Stimulated activated memory B cell treated with anti-CD40 and anti-IgM and Interleukin-4, amounts not matched to agents 10 μg/mL and 1 μg/mL and 100 μg/mL, for 72 hours (primary cell): ENCODE measurements at regions not wholly inside any gene's neighbourhood (a gene's known extent, or its start where the extent isn't known, plus 50 kb on each side); places are given as distances from the start of the nearest gene placed in this dataset.

Source experiments
- ATAC-seq: fragments of 150-1000 bp; cut with Tn5 transposase; 2 replicates; pipeline ENCODE4 v1.10.0; 2021
- H3K27ac Mint-ChIP-seq: one replicate; pipeline ENCODE4 v1.8.0; 2022; ENCODE audit warnings: mild to moderate bottlenecking, mixed read lengths
- H3K27me3 Mint-ChIP-seq: one replicate; pipeline ENCODE4 v1.8.0; 2022; ENCODE audit warnings: mixed read lengths
- H3K36me3 Mint-ChIP-seq: one replicate; pipeline ENCODE4 v1.8.0; 2022; ENCODE audit warnings: mixed read lengths
- H3K4me1 Mint-ChIP-seq: one replicate; pipeline ENCODE4 v1.8.0; 2022; ENCODE audit warnings: mixed read lengths
- H3K4me3 Mint-ChIP-seq: one replicate; pipeline ENCODE4 v1.8.0; 2022; ENCODE audit warnings: mild to moderate bottlenecking, moderate library complexity, mixed read lengths
- H3K9me3 Mint-ChIP-seq: one replicate; pipeline ENCODE4 v1.8.0; 2022; ENCODE audit warnings: mixed read lengths

GRCh38 chr5:147156012-147156411 is 78.8 kb upstream of the STK32A start:
- H3K27ac Mint-ChIP-seq = no peak overlapping the region
- no peaks in the 10 kb centered on the region for H3K27me3 Mint-ChIP-seq
- H3K4me1 Mint-ChIP-seq = no peaks in the 10 kb centered on the region
- no peaks in the 10 kb centered on the region for H3K9me3 Mint-ChIP-seq
- no peak for ATAC-seq
- no peak overlapping the region for H3K4me3 Mint-ChIP-seq
- no peaks in the 10 kb centered on the region for H3K36me3 Mint-ChIP-seq

- no peaks in the 10 kb centered on the region for H3K36me3 Mint-ChIP-seq
- H3K27ac Mint-ChIP-seq = no peak overlapping the region
- no peak for ATAC-seq
- H3K27me3 Mint-ChIP-seq = no peaks in the 10 kb centered on the region
- no peak overlapping the region for H3K4me3 Mint-ChIP-seq
- no peaks in the 10 kb centered on the region for H3K4me1 Mint-ChIP-seq
- peaks cover 3% of the 10 kb centered on the region for H3K9me3 Mint-ChIP-seq
Observed at GRCh38 chr5:147160902-147161700, 73.7 kb upstream of the STK32A start.

GRCh38 chr5:147162740-147163139 is 72.1 kb upstream of the STK32A start:
- Mint-ChIP-seq H3K4me1 (no peaks in the 10 kb centered on the region), H3K36me3 (no peaks in the 10 kb centered on the region), H3K27ac (no peak overlapping the region), H3K4me3 (no peak overlapping the region), H3K9me3 (peaks cover 3% of the 10 kb centered on the region), H3K27me3 (no peaks in the 10 kb centered on the region)
- ATAC-seq = no peak

GRCh38 chr5:147167529-147167928 is 67.3 kb upstream of the STK32A start:
- Mint-ChIP-seq H3K27me3 (no peaks in the 10 kb centered on the region), H3K4me1 (no peaks in the 10 kb centered on the region), H3K9me3 (peaks cover 3% of the 10 kb centered on the region), H3K36me3 (no peaks in the 10 kb centered on the region), H3K27ac (no peak overlapping the region), H3K4me3 (no peak overlapping the region)
- ATAC-seq = no peak

GRCh38 chr5:147168578-147169327 is 66.1 kb upstream of the STK32A start:
- no peak overlapping the region for H3K27ac Mint-ChIP-seq

GRCh38 chr5:147169399-147169798 is 65.4 kb upstream of the STK32A start:
- Mint-ChIP-seq H3K27me3 (no peaks in the 10 kb centered on the region), H3K4me1 (no peaks in the 10 kb centered on the region)
- ATAC-seq = no peak

More at GRCh38 chr5:147168578-147169327, 66.1 kb upstream of the STK32A start:
- peaks cover 2% of the 10 kb centered on the region for H3K9me3 Mint-ChIP-seq
- no peak for ATAC-seq
- H3K4me3 Mint-ChIP-seq = no peak overlapping the region
- no peaks in the 10 kb centered on the region for H3K36me3 Mint-ChIP-seq
- H3K27me3 Mint-ChIP-seq = no peaks in the 10 kb centered on the region
- no peaks in the 10 kb centered on the region for H3K4me1 Mint-ChIP-seq

GRCh38 chr5:147169901-147170300 is 64.9 kb upstream of the STK32A start:
- H3K36me3 Mint-ChIP-seq = no peaks in the 10 kb centered on the region
- peaks cover 3% of the 10 kb centered on the region for H3K9me3 Mint-ChIP-seq
- no peaks in the 10 kb centered on the region for H3K27me3 Mint-ChIP-seq
- no peak for ATAC-seq
- H3K27ac Mint-ChIP-seq = no peak overlapping the region
- no peak overlapping the region for H3K4me3 Mint-ChIP-seq
- H3K4me1 Mint-ChIP-seq = no peaks in the 10 kb centered on the region

More at GRCh38 chr5:147169399-147169798, 65.4 kb upstream of the STK32A start:
- H3K4me3 Mint-ChIP-seq = no peak overlapping the region
- H3K27ac Mint-ChIP-seq = no peak overlapping the region
- H3K36me3 Mint-ChIP-seq = no peaks in the 10 kb centered on the region
- H3K9me3 Mint-ChIP-seq = peaks cover 3% of the 10 kb centered on the region

- Mint-ChIP-seq H3K27ac (no peak overlapping the region), H3K27me3 (no peaks in the 10 kb centered on the region), H3K36me3 (no peaks in the 10 kb centered on the region), H3K9me3 (peaks cover 3% of the 10 kb centered on the region), H3K4me1 (no peaks in the 10 kb centered on the region), H3K4me3 (no peak overlapping the region)
- no peak for ATAC-seq
Observed at GRCh38 chr5:147170603-147171002, 64.2 kb upstream of the STK32A start.

- ATAC-seq = no peak
- no peaks in the 10 kb centered on the region for H3K36me3 Mint-ChIP-seq
- peaks cover 5% of the 10 kb centered on the region for H3K9me3 Mint-ChIP-seq
- H3K4me3 Mint-ChIP-seq = no peak overlapping the region
- H3K4me1 Mint-ChIP-seq = no peaks in the 10 kb centered on the region
- no peaks in the 10 kb centered on the region for H3K27me3 Mint-ChIP-seq
- no peak overlapping the region for H3K27ac Mint-ChIP-seq
Observed at GRCh38 chr5:147174671-147175265, 60.1 kb upstream of the STK32A start.

GRCh38 chr5:147175516-147176097 is 59.2 kb upstream of the STK32A start:
- Mint-ChIP-seq H3K9me3 (peaks cover 5% of the 10 kb centered on the region), H3K27me3 (no peaks in the 10 kb centered on the region), H3K27ac (no peak overlapping the region), H3K36me3 (no peaks in the 10 kb centered on the region), H3K4me3 (no peak overlapping the region), H3K4me1 (no peaks in the 10 kb centered on the region)
- ATAC-seq = no peak

- Mint-ChIP-seq H3K4me1 (no peaks in the 10 kb centered on the region), H3K27ac (no peak overlapping the region), H3K4me3 (no peak overlapping the region), H3K9me3 (peaks cover 5% of the 10 kb centered on the region), H3K36me3 (no peaks in the 10 kb centered on the region), H3K27me3 (no peaks in the 10 kb centered on the region)
- ATAC-seq = no peak
Observed at GRCh38 chr5:147176422-147176821, 58.4 kb upstream of the STK32A start.

GRCh38 chr5:147177125-147177840 is 57.5 kb upstream of the STK32A start:
- ATAC-seq = no peak
- peaks cover 5% of the 10 kb centered on the region for H3K9me3 Mint-ChIP-seq
- H3K4me1 Mint-ChIP-seq = no peaks in the 10 kb centered on the region
- H3K27ac Mint-ChIP-seq = no peak overlapping the region
- no peaks in the 10 kb centered on the region for H3K27me3 Mint-ChIP-seq
- no peak overlapping the region for H3K4me3 Mint-ChIP-seq
- no peaks in the 10 kb centered on the region for H3K36me3 Mint-ChIP-seq

- ATAC-seq = no peak
- Mint-ChIP-seq H3K9me3 (peaks cover 2% of the 10 kb centered on the region), H3K27ac (no peak overlapping the region), H3K36me3 (no peaks in the 10 kb centered on the region), H3K27me3 (no peaks in the 10 kb centered on the region), H3K4me3 (no peak overlapping the region), H3K4me1 (no peaks in the 10 kb centered on the region)
Observed at GRCh38 chr5:147179562-147180147, 55.2 kb upstream of the STK32A start.

GRCh38 chr5:147180751-147181150 is 54.1 kb upstream of the STK32A start:
- H3K9me3 Mint-ChIP-seq = peaks cover 2% of the 10 kb centered on the region
- H3K36me3 Mint-ChIP-seq = no peaks in the 10 kb centered on the region
- no peak overlapping the region for H3K27ac Mint-ChIP-seq
- H3K27me3 Mint-ChIP-seq = no peaks in the 10 kb centered on the region
- no peak for ATAC-seq
- no peaks in the 10 kb centered on the region for H3K4me1 Mint-ChIP-seq
- no peak overlapping the region for H3K4me3 Mint-ChIP-seq
